WTC11 (cell line): ENCODE measurements at regions not wholly inside any gene's neighbourhood (a gene's known extent, or its start where the extent isn't known, plus 50 kb on each side); places are given as distances from the start of the nearest gene placed in this dataset.

Experiments used
- CTCF ChIP-seq: fragments of 200-600 bp; IDR thresholded peaks from 2 replicates; pipeline ENCODE4 v1.8.0; 2022; ENCODE audit warnings: antibody characterized with exemption
- ETV6 ChIP-seq: sonication (generic); formaldehyde crosslinking; IDR thresholded peaks from 2 replicates; pipeline ENCODE4 v1.8.1; 2022; ENCODE audit warnings: mild to moderate bottlenecking, missing genetic modification reagents
- GTF2I ChIP-seq: fragments of 250-450 bp; sonication (Bioruptor Pico); conservative IDR thresholded peaks from 2 replicates; pipeline ENCODE4 v1.4.0; 2021; ENCODE audit warnings: mild to moderate bottlenecking
- NFE2L1 ChIP-seq: sonication (generic); formaldehyde crosslinking; IDR thresholded peaks from 2 replicates; pipeline ENCODE4 v1.8.1; 2023; ENCODE audit warnings: missing genetic modification reagents
- NR3C1 ChIP-seq: sonication (generic); formaldehyde crosslinking; conservative IDR thresholded peaks from 2 replicates; pipeline ENCODE4 v1.8.1; 2023; ENCODE audit warnings: low read depth, mild to moderate bottlenecking, missing genetic modification reagents
- RELA ChIP-seq: sonication (generic); formaldehyde crosslinking; IDR thresholded peaks from 2 replicates; pipeline ENCODE4 v1.8.1; 2022; ENCODE audit warnings: missing genetic modification reagents, mild to moderate bottlenecking, borderline replicate concordance
- SMAD3 ChIP-seq: sonication (generic); formaldehyde crosslinking; IDR thresholded peaks from 2 replicates; pipeline ENCODE4 v1.8.0; 2022; ENCODE audit warnings: missing genetic modification reagents, mild to moderate bottlenecking, borderline replicate concordance
- TCF7 ChIP-seq: sonication (generic); formaldehyde crosslinking; IDR thresholded peaks from 2 replicates; pipeline ENCODE4 v1.8.0; 2022; ENCODE audit warnings: mild to moderate bottlenecking, low read depth, missing genetic modification reagents, moderate library complexity
- ZBTB21 ChIP-seq: sonication (generic); formaldehyde crosslinking; IDR thresholded peaks from 2 replicates; pipeline ENCODE4 v1.8.1; 2023; ENCODE audit warnings: mild to moderate bottlenecking, missing genetic modification reagents, borderline replicate concordance
- ZNF219 ChIP-seq: sonication (generic); formaldehyde crosslinking; IDR thresholded peaks from 2 replicates; pipeline ENCODE4 v1.8.0; 2023; ENCODE audit warnings: missing genetic modification reagents, mild to moderate bottlenecking, borderline replicate concordance
- TF ChIP-seq, protein P1 (sequence below): sonication (generic); formaldehyde crosslinking; conservative IDR thresholded peaks from 2 replicates; pipeline ENCODE4 v1.8.1; 2023; ENCODE audit warnings: mild to moderate bottlenecking, low read depth, missing genetic modification reagents, moderate library complexity

DNA sequence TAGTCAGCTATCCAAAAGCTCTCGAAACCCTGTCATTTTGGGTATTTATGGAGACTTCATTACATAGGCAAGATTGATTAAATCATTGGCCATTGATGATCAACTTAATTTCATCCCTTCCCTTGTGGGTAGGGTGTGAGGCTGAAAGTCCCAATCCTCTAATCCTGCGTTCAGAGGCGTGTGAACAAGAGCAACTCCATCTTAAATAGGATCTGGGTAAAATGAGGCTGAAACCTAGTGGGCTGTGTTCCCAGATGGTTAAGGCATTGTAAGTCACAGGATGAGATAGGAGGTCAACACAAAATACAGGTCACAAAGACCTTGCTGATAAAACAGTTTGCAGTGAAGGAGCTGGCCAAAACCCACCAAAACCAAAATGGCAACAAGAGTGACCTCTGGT, 641.7 kb upstream of the GJE1 start:
- no peak for TF ChIP-seq SMAD3
- TF ChIP-seq, protein P1, sequence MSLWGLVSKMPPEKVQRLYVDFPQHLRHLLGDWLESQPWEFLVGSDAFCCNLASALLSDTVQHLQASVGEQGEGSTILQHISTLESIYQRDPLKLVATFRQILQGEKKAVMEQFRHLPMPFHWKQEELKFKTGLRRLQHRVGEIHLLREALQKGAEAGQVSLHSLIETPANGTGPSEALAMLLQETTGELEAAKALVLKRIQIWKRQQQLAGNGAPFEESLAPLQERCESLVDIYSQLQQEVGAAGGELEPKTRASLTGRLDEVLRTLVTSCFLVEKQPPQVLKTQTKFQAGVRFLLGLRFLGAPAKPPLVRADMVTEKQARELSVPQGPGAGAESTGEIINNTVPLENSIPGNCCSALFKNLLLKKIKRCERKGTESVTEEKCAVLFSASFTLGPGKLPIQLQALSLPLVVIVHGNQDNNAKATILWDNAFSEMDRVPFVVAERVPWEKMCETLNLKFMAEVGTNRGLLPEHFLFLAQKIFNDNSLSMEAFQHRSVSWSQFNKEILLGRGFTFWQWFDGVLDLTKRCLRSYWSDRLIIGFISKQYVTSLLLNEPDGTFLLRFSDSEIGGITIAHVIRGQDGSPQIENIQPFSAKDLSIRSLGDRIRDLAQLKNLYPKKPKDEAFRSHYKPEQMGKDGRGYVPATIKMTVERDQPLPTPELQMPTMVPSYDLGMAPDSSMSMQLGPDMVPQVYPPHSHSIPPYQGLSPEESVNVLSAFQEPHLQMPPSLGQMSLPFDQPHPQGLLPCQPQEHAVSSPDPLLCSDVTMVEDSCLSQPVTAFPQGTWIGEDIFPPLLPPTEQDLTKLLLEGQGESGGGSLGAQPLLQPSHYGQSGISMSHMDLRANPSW (CRISPR knock-in tag) = no peak
- TF ChIP-seq RELA = no peak
- TF ChIP-seq CTCF = no peak
- TF ChIP-seq NR3C1 (CRISPR knock-in tag) = no peak
- TF ChIP-seq NFE2L1 (CRISPR knock-in tag) = no peak
- no peak for TF ChIP-seq TCF7
- no peak for TF ChIP-seq ZNF219
- TF ChIP-seq ETV6 (CRISPR knock-in tag) = no peak
- TF ChIP-seq ZBTB21 (CRISPR knock-in tag) = no peak
- no peak for TF ChIP-seq GTF2I (CRISPR knock-in tag)
